Ovary (tissue), 3 donors: ENCODE measurements at regions not wholly inside any gene's neighbourhood (a gene's known extent, or its start where the extent isn't known, plus 50 kb on each side); places are given as distances from the start of the nearest gene placed in this dataset.

Source experiments
- CTCF ChIP-seq, 3 donors: fragments of 450-650 bp in 2 of 3; fragments of 200-600 bp in 1 of 3; IDR thresholded peaks; one replicate each; pipeline versions ENCODE4 v1.5.1 to v1.8.0; 2016 to 2022; ENCODE audit warnings: antibody characterized with exemption in 3 of 3, mild to moderate bottlenecking in 1 of 3
- POLR2A ChIP-seq: fragments of 450-650 bp; IDR thresholded peaks from one replicate; pipeline ENCODE4 v1.6.1; 2017; ENCODE audit warnings: antibody characterized with exemption, mild to moderate bottlenecking, moderate library complexity
- donor health status: DM: no; HTN: no; CAD: no.

GRCh38 chr1:221972276-221973235, 230.7 kb upstream of the DUSP10 start:
- no peak for TF ChIP-seq POLR2A
- no peak for TF ChIP-seq CTCF (IDR thresholded peaks at IDR 0.05)
